Endodermal cell (in vitro differentiated cells): ENCODE measurements at regions not wholly inside any gene's neighbourhood (a gene's known extent, or its start where the extent isn't known, plus 50 kb on each side); places are given as distances from the start of the nearest gene placed in this dataset.

Source experiments
- DNase-seq: peaks from one replicate; pipeline ENCODE4 v3.0.0-alpha.2; 2017
- H3K27ac ChIP-seq: 2 replicates; pipeline ENCODE4 v1.5.1; 2013; ENCODE audit warnings: mild to moderate bottlenecking, low read depth, low read length, moderate library complexity
- H3K27me3 ChIP-seq: 2 replicates; pipeline ENCODE4 v1.6.1; 2013; ENCODE audit warnings: mild to moderate bottlenecking, low read length, moderate library complexity; ENCODE audit not compliant: insufficient read depth, control insufficient read depth, poor library complexity, severe bottlenecking
- H3K36me3 ChIP-seq: 2 replicates; pipeline ENCODE4 v1.7.0; 2013; ENCODE audit warnings: mild to moderate bottlenecking, low read length, moderate library complexity; ENCODE audit not compliant: control insufficient read depth, insufficient read depth
- H3K4me1 ChIP-seq: one replicate; pipeline ENCODE4 v1.7.0; 2013; ENCODE audit warnings: low read length; ENCODE audit not compliant: control insufficient read depth, insufficient read depth
- H3K4me3 ChIP-seq: 2 replicates; pipeline ENCODE4 v1.5.1; 2013; ENCODE audit warnings: mild to moderate bottlenecking, low read length, moderate library complexity
- H3K9ac ChIP-seq: 2 replicates; pipeline ENCODE4 v1.6.1; 2013; ENCODE audit warnings: mild to moderate bottlenecking, low read length, moderate library complexity; ENCODE audit not compliant: poor library complexity, severe bottlenecking; ENCODE audit errors: extremely low read depth
- H3K9me3 ChIP-seq: 2 replicates; pipeline ENCODE4 v1.6.1; 2013; ENCODE audit warnings: mild to moderate bottlenecking, low read length, moderate library complexity; ENCODE audit not compliant: control insufficient read depth
- H3K27ac Mint-ChIP-seq: 2 replicates; pipeline ENCODE4 v1.8.0; 2020; ENCODE audit warnings: mixed read lengths
- H3K27me3 Mint-ChIP-seq: 2 replicates; pipeline ENCODE4 v1.8.0; 2021; ENCODE audit warnings: mild to moderate bottlenecking, mixed read lengths; ENCODE audit not compliant: insufficient read depth
- H3K36me3 Mint-ChIP-seq: 2 replicates; pipeline ENCODE4 v1.8.0; 2020; ENCODE audit warnings: low read depth, mixed read lengths
- H3K4me1 Mint-ChIP-seq: 2 replicates; pipeline ENCODE4 v1.8.0; 2020; ENCODE audit warnings: mixed read lengths
- H3K4me3 Mint-ChIP-seq: 2 replicates; pipeline ENCODE4 v1.8.0; 2020; ENCODE audit warnings: mild to moderate bottlenecking, moderate library complexity, mixed read lengths
- H3K9me3 Mint-ChIP-seq: 2 replicates; pipeline ENCODE4 v1.8.0; 2020; ENCODE audit warnings: mild to moderate bottlenecking, mixed read lengths
- WGBS, 2 experiments: methylation state at CpG; one replicate each; pipeline versions ENCODE4 v1.1.5 to v1.1.7; 2013; ENCODE audit warnings: missing lambda C conversion rate in 2 of 2, mixed read lengths in 1 of 2; ENCODE audit not compliant: insufficient coverage in 1 of 2, insufficient read length in 1 of 2; 5-methylcytosine and 5-hydroxymethylcytosine counted together
- TF ChIP-seq, protein P1 (sequence below): fragments of 200-600 bp; sonication (generic); conservative IDR thresholded peaks from 2 replicates; pipeline ENCODE4 v1.5.0; 2021; ENCODE audit warnings: antibody characterized with exemption, mild to moderate bottlenecking

DNA sequence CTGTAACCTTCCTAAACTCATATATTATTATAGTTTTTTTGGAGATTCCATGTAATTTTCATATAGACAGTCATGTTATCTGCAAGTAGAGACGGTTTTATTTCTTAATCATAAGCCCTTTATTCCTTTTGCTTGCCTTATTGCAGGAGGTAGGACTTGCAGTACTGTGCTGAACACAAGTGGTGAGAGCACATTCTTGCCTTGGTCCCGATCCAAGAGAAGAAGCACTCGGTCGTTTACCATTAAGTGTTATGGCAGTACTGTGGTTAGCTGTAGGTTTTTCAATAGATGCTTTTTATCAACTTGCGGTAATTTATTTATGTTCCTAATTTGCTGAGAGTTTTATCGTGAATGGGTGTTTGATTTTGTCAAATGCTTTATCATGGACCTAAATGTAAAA lies 305.7 kb downstream of the DYSF start:
- H3K9me3 ChIP-seq = no peaks in the 10 kb centered on the region
- H3K36me3 ChIP-seq = no peaks in the 10 kb centered on the region
- 91% methylated on average over 6 of the region's 6 CpGs; no CpG with 5 or more reads in 1 of the 2 experiments for WGBS, 2 experiments
- DNase-seq = no peak
- H3K9me3 Mint-ChIP-seq = no peaks in the 10 kb centered on the region
- H3K4me3 Mint-ChIP-seq = no peak overlapping the region
- no peak overlapping the region for H3K27ac Mint-ChIP-seq
- H3K4me1 Mint-ChIP-seq = no peaks in the 10 kb centered on the region
- TF ChIP-seq, protein P1, sequence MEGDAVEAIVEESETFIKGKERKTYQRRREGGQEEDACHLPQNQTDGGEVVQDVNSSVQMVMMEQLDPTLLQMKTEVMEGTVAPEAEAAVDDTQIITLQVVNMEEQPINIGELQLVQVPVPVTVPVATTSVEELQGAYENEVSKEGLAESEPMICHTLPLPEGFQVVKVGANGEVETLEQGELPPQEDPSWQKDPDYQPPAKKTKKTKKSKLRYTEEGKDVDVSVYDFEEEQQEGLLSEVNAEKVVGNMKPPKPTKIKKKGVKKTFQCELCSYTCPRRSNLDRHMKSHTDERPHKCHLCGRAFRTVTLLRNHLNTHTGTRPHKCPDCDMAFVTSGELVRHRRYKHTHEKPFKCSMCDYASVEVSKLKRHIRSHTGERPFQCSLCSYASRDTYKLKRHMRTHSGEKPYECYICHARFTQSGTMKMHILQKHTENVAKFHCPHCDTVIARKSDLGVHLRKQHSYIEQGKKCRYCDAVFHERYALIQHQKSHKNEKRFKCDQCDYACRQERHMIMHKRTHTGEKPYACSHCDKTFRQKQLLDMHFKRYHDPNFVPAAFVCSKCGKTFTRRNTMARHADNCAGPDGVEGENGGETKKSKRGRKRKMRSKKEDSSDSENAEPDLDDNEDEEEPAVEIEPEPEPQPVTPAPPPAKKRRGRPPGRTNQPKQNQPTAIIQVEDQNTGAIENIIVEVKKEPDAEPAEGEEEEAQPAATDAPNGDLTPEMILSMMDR = no peak
- H3K27me3 Mint-ChIP-seq = no peaks in the 10 kb centered on the region
- no peaks in the 10 kb centered on the region for H3K4me1 ChIP-seq
- no peak overlapping the region for H3K27ac ChIP-seq
- no peak overlapping the region for H3K4me3 ChIP-seq
- no peaks in the 10 kb centered on the region for H3K27me3 ChIP-seq
- no peak overlapping the region for H3K9ac ChIP-seq
- no peaks in the 10 kb centered on the region for H3K36me3 Mint-ChIP-seq

DNA sequence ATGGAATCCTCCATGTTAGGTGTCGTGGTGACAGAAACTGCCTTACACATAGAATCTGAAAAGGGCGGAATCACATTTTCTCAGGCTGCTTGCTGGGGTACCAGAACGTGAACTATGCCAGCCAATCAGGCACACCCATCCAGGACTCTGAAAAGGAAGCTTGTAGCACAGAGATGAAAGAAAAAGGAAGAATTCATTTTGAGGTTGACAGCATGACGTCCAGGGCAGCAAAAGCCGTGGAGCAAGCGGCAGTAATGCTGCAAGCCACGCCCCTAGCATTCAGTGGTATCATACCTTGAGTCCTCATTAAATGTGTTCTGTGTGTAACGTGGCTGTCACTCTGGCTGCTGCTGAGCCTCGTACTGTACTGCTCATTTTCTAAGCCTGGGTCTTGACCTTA lies 304.0 kb downstream of the DYSF start:
- Histone ChIP-seq H3K4me3 (no peak overlapping the region), H3K4me1 (no peaks in the 10 kb centered on the region), H3K9ac (no peak overlapping the region), H3K27me3 (no peaks in the 10 kb centered on the region), H3K9me3 (no peaks in the 10 kb centered on the region), H3K27ac (no peak overlapping the region), H3K36me3 (no peaks in the 10 kb centered on the region)
- no peaks in the 10 kb centered on the region for H3K27me3 Mint-ChIP-seq
- no peaks in the 10 kb centered on the region for H3K4me1 Mint-ChIP-seq
- H3K4me3 Mint-ChIP-seq = no peak overlapping the region
- no peaks in the 10 kb centered on the region for H3K36me3 Mint-ChIP-seq
- WGBS, 2 experiments = 88 to 91% methylated on average over 7 to 9 of the region's 9 CpGs
- DNase-seq = no peak
- no peaks in the 10 kb centered on the region for H3K9me3 Mint-ChIP-seq
- TF ChIP-seq, protein P1 = no peak
- H3K27ac Mint-ChIP-seq = no peak overlapping the region

DNA sequence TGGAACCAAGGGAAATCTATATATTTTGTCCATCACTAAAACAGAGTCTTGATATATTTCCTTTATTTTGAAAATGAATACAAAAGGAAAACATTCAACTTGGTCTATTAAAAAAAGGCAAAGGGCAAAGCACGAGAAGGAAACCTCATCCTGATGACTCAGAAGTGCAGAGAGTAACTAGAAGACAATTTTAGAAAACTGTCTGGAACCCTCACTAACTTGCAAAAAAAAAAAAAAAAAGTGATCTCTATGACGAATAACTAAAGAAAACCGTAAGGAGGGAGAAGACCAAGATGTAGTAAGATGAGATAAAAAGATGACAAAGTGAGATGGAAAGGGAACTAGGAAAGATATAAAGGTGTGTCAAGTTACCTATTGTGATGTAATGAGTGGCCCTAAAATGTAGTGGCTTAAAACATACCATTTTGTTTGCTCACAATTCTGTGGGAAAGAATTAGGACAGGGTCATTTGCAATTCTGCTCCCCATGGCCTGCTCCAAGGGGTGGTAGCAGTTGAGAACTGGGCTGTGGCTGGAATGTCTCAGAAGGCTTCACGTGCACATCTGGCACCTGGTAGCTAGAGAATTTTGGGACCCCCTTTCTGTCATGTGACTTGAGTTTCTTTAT lies 303.0 kb downstream of the DYSF start:
- no peaks in the 10 kb centered on the region for H3K9me3 ChIP-seq
- Mint-ChIP-seq H3K27me3 (peaks cover 3% of the 10 kb centered on the region), H3K27ac (no peak overlapping the region), H3K4me1 (no peaks in the 10 kb centered on the region), H3K9me3 (peaks cover 3% of the 10 kb centered on the region), H3K4me3 (no peak overlapping the region), H3K36me3 (no peaks in the 10 kb centered on the region)
- H3K27ac ChIP-seq = no peak overlapping the region
- DNase-seq = no peak
- no peak overlapping the region for H3K9ac ChIP-seq
- TF ChIP-seq, protein P1 = no peak
- H3K27me3 ChIP-seq = no peaks in the 10 kb centered on the region
- no peaks in the 10 kb centered on the region for H3K4me1 ChIP-seq
- H3K36me3 ChIP-seq = no peaks in the 10 kb centered on the region
- 73 to 79% methylated on average over 3 to 4 of the region's 4 CpGs for WGBS, 2 experiments
- no peak overlapping the region for H3K4me3 ChIP-seq
